ENCODE measurements at regions not wholly inside any gene's neighbourhood (a gene's known extent, or its start where the extent isn't known, plus 50 kb on each side); places are given as distances from the start of the nearest gene placed in this dataset.

GRCh38 chr14:42045383-42045782, 438.7 kb downstream of the LRFN5 start:
- no peak overlapping the region for H3K4me3 ChIP-seq (ENCODE audit: low read depth, low read length)
- no peak for TF ChIP-seq CTCF (IDR thresholded peaks at IDR 0.05; ENCODE audit: low read depth, low read length)

GRCh38 chr14:42028607-42029006, 421.9 kb downstream of the LRFN5 start:
- no peak overlapping the region for H3K4me3 ChIP-seq (ENCODE audit: low read depth, low read length)
- TF ChIP-seq CTCF (IDR thresholded peaks at IDR 0.05; ENCODE audit: low read depth, low read length): no peak

- no peak overlapping the region for H3K4me3 ChIP-seq (ENCODE audit: low read depth, low read length)
- no peak for TF ChIP-seq CTCF (IDR thresholded peaks at IDR 0.05; ENCODE audit: low read depth, low read length)
Observed at GRCh38 chr14:42027271-42027670, 420.6 kb downstream of the LRFN5 start.

GRCh38 chr14:42023452-42023851, 416.8 kb downstream of the LRFN5 start:
- no peak overlapping the region for H3K4me3 ChIP-seq (ENCODE audit: low read depth, low read length)
- no peak for TF ChIP-seq CTCF (IDR thresholded peaks at IDR 0.05; ENCODE audit: low read depth, low read length)

DNA sequence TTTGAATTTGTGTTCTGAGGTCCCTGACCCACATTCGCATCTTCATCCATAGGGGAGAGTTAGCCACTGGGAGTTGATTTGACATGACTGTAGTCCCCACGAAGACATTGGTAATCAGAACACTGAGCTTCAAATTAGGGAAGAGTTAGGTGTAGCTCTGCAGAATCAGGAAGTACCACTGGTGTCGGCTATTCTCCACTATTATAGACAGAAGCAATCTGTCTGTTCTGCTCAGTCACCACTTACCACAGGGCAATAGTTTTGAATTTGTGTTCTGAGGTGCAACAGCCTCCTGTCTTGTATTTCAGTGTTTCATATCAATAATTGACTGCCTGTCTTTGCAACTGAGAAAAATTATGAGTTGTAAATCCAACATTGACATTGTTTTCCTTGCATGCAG, 407.6 kb downstream of the LRFN5 start:
- H3K4me3 ChIP-seq (ENCODE audit: low read depth, low read length): no peak overlapping the region

DNA sequence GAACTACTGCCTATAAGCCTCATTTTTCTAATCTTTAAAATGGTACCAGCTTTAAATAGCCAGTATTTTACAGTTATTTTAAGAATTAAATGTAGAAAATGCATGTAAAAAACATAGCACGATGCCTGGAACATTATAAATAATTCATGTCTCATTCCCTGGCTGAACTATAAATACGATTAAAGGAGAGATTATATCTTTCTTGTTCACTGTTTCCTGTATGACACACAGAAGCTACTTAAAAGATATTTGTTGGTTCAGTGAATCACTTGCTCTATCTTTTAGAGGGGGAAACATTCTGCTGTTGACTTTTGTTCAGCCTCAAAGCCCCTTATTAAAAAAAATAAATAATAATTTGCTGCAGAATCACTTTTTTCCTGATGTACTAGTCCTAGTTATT, 406.9 kb downstream of the LRFN5 start:
- H3K4me3 ChIP-seq (ENCODE audit: low read depth, low read length): no peak overlapping the region
- no peak for TF ChIP-seq CTCF (IDR thresholded peaks at IDR 0.05; ENCODE audit: low read depth, low read length)

More for the DNA sequence above, 407.6 kb downstream of the LRFN5 start:
- TF ChIP-seq CTCF (IDR thresholded peaks at IDR 0.05; ENCODE audit: low read depth, low read length): no peak

- H3K4me3 ChIP-seq (ENCODE audit: low read depth, low read length): no peak overlapping the region
- no peak for TF ChIP-seq CTCF (IDR thresholded peaks at IDR 0.05; ENCODE audit: low read depth, low read length)
Observed at GRCh38 chr14:42013153-42013552, 406.5 kb downstream of the LRFN5 start.

All from WI38 (cell line).